ENCODE measurements at regions not wholly inside any gene's neighbourhood (a gene's known extent, or its start where the extent isn't known, plus 50 kb on each side); places are given as distances from the start of the nearest gene placed in this dataset.

DNA sequence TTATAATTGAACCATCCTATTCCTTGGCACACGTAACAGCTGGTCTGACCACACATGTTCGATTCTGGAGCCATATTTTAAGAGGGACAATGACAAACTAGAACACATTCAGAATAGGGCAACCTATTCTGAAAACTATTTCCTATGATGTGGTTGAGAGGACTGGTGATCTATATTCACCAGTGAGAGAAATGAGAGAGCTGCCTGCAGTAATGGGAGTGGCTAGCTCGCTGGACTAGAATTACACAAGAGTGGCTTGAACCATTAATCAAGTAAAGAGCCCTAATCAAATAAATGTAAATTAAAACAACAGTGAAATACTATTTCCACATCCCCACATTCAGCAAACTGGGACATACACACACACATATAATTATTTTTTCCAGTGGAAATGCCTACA, 55.3 kb upstream of the LY86 start:
- DNase-seq = no peak

DNA sequence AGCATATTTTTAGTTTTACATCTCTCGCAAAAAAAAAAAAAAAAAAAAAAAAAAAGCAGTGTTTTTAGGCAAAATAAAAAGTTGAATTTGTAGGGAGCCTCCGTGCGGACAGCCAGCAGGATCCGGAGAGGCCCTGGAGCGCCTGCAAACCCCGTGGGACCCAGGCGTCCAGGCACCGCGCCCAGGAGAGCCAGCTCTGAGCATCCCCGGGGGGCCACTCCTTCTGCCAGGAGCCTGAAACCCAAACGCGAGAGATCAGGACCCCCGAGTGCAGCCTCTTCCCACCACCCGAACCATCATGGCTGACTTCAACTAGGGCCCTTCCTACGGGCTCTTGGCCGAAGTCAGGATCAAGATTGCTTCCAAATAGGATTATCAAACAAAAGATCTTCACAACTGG, 54.1 kb upstream of the LY86 start:
- no peak for DNase-seq

DNA sequence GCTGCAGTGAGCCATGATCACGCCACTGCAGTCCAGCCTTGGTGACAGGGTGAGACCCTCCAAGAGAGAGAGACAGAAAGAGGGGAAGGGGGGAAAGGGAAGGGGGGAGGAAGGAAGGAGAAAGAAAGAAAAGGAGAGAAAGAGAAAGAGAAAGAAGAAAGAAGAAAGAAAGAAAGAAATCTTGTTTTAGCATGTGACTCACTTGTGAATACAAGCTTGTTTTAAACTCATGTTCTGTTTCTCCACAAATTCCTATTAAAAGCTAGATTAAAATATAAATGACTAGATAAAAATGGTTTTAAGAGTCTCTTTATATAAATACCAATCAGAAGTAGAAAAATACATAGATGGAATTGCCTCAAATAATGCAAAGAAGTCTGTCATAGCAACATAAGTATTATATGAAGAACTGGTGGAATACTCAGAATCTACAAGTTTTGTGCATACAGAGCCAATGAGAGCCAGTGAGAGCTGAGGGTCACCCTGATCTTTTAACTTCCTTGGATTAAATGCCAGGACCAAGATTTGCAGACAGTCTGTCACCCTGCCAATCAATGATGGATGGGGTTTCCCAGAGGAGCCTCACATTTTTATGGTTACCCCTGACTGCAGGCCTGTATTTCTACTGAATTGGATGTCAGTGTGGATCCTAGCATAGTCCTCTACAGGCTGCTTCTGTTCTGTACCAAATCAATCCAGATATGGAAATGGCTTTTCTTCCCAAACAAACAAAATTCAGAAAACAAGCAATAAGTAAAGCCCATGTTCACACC, 50.8 kb upstream of the LY86 start:
- no peak for DNase-seq

DNA sequence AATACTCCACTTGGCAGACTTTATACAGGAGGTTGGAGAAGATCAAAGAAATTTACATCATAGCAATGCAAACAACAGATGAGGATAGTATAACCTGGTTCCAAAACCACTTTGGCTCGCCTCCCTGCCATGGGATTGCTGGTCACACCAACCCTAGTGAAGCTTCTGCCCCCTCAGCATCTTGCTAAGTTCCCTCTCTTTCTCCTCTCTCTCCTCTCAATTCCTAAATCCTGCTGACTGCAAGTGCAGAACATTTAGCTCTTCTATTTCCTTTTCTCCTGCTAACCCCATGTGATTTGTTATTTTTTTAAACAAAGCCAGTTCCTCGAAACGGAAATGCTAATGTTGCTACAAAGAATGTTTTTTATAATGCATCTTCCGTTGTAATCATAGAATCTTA, 50.3 kb upstream of the LY86 start:
- no peak for DNase-seq
